DLD1 (cell line): ENCODE measurements at regions not wholly inside any gene's neighbourhood (a gene's known extent, or its start where the extent isn't known, plus 50 kb on each side); places are given as distances from the start of the nearest gene placed in this dataset.
"Not testable (repeated sequence)": the region's sequence is repeated elsewhere in the genome, so short reads cannot be mapped to it uniquely, and the experiment has no call there.

Source experiments
- in situ Hi-C: cut with HindIII; loops from 2 replicates; pipeline ENCODE4 v1.10.0; 2017; ENCODE audit warnings: low sequenced_read_pairs

DNA sequence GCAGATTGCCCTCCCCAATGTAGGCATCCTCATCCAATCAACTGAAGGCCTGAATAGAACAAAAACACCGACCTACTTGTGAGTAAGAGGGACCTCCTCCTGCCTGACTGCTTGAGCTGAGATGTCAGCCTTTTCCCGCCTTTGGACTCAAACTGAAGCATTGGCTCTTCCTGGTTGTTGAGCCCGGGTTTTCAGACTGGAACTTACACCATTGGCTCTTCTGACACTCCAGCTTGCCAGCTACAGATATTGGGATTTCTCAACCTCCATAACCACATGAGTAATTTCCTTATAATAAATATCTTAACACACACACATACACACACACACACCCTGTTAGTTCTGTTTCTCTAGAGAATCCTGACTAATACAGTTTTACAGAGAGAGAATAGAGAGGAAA, 173.4 kb upstream of the NTF3 start:
- in situ Hi-C loops = no loop called here

DNA sequence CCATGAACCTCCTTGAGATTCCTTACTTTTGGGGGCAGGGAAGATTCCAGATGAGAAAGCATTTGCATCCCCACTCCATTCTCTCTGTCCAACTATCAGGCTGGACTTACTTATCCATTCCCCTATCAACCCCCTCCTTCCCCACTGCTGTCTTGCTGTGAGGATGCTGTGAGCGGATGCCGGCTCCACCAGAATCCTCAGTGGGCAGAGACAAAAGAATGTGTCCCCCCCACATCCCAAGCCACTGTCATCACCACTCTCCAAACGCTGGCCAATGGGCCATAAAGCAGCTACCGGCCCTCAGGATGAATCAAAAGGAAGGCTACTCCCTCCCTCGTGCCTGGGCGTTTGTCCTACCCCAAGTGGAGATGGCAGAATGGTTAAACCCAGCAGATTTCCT, 173.0 kb upstream of the NTF3 start:
- in situ Hi-C loops = no loop called here

GRCh38 chr12:5259523-5259922, 172.4 kb upstream of the NTF3 start:
- in situ Hi-C loops = no loop called here

GRCh38 chr12:5260086-5260485, 171.8 kb upstream of the NTF3 start:
- in situ Hi-C loops = no loop called here

GRCh38 chr12:5260591-5261086, 171.3 kb upstream of the NTF3 start:
- in situ Hi-C loops = no loop called here

DNA sequence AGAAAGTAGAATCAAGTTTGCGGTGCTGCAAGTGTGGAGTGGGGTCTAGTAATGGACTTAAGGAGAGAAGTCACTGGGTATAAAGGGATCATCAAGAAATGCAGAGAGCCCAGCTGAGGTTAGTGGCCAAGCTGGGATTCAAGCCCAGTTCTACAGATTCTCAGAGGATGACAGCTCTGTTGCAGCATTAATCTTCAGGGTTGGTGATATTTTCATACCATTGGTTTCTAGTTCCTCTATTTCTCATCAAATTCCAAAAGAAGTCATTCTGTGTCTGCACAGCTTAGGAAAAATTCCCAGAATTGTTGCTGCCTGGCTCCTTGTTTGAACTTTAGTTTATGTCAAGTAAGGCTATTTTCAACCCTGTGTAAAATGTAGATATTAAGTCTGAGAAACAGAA, 169.5 kb upstream of the NTF3 start:
- in situ Hi-C loops = no loop called here

- in situ Hi-C loops = no loop called here
These were observed 169.0 kb upstream of the NTF3 start for GRCh38 chr12:5262885-5263284.

GRCh38 chr12:5264006-5264405, 167.9 kb upstream of the NTF3 start:
- in situ Hi-C loops = no loop called here

DNA sequence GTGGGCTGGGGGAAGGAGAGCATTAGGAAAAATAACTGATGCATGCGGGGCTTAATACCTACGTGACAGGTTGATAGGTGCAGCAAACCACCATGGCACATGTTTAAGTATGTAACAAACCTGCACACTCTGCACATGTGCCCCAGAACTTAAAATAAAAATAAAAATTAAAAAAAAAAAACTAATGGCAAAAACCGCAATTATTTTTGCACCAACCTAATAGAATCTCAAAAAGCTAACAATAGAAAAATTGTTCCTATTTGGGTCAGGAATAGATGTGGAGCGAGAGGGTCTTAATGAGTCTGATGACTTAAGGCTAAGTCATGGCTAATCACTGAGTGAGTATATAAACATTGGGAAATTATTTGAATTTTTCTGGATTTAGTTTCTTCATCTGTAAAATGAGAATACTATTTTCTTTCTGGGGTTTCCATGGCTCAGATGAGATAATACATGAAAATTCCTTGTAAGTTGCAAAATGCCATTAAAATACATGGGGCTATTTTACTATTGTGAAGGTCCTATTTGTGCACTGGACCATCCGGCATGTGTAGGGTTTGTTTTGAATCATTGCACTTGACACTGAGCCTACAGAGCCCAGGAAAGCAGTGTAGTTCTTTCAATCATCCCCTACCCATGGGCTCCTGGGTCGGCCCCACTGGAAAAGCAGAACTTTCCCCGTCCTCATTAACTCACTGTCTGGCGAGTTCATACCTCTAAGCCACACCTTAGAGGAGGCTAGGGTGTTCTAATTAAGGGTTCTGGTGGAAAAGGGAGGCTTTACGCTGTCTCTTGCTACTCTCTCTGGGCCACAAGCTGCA, 164.1 kb upstream of the NTF3 start:
- in situ Hi-C loops = no loop called here

DNA sequence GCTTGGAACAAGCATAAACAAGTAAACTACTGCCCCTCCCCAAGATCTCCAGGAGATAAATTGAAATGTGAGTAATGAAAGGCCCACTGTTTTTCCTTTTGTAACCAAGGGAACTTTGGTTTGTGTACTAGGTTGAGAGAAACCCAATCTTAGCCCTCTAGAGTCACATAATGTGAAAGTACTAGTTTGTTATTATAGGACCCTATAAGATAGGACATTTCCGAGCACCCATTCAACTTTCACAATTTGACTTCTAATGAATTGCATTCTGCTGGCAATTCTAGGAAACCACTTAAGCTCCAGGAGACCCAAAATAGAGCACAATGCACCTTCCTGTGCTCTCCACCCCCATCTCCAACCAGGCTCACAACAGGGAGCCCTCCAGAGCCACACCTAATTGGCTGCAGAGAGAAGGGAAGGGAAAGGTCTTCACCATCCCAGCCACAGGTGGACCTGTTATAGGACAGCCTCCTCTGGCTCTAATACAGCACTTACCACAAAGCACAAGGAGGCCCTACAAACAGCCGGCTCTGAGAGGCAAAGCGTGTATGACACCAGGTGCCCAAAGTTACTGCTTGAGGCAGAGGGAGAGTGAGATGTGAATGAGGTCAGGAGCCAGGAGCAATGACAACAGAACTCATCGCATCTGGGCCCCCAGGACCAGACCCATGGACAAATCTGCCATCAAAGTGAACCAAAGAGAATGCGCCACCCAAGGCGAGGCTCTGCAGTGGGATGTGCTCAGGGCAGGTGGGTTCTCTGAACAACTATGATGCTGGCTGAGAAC, 163.3 kb upstream of the NTF3 start:
- in situ Hi-C loops = no loop called here

- in situ Hi-C loops = no loop called here
These were observed 162.1 kb upstream of the NTF3 start for GRCh38 chr12:5269846-5270245.

DNA sequence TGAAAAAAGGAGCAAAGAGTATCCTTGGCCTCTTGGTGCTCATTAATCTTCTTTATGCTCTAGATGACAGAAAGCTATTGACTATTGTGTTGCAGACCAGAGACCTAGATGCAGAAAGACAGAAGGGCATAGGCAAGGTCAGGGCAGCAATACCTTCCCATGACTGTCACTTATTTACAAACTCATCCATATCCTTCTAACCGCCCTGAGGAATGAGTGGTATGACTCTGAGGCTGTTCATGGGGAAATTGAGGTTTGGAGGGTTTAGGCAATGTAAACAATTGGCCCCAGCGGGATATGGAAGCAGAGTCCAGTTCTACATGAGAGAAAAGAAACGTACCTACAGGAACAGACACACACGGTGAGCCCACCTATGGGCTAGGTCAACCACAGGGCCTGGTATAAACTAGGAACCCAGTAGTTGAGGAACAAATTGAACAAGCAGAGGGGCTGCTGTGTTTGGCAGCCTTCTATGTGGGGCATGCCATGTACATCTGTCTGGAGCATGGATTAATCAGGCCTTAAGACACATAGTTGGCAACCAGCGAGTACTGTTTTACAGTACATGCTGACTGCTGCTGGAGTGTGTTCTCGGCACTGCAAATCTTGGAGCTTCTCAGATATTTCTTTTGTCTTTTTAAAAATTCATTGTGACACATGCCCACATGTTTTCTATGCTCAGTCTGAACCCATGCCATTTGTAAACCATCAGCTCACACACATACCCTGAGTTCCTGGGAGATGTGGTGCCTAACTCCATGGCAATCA, 159.7 kb upstream of the NTF3 start:
- in situ Hi-C loops = no loop called here

DNA sequence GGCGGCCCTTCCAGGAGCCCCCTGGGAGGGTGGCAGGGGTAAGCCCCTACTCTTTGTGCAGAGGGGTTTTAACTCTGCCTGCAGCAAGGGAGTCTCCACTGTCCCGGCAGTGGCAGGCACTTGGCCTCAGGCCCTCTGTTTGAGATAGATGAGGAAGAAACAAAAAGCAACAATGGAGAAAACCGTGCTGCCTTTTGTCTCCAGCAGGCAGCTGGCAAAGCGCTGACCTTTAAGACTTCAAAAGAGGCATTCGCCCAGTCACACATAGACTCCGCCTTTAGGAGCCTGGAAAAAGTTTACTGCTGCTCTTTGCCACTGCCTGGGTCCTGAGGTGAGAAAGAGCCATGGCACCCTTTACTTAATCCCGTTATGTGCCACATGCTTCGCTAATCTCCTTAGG, 158.2 kb upstream of the NTF3 start:
- in situ Hi-C loops = no loop called here

DNA sequence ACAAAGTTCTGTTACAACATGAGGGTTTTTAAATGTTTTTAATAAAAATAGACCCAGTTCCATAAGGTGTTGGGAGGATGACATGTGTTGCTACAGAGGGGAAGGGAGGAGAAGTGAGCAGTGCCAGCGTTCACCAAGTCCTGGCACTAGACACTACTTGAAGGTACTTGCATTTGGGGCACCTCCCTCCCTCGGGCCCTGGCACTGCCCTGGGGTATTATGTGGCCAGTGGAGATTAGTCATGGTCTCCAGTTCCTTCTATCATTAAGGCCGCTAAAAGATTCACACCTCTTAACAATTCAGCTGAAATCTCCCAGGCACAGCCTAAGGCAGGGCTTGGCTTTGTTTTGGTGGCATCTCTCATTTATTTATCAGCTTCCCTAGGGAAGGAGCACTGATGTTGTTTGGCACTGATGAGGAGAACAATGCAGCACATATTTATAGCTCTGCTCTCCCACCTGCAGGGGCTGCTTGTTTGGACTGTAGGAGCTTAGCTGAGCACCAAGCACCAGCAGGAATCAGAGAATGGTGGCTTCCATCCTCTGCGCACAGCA, 155.5 kb upstream of the NTF3 start:
- in situ Hi-C loops = no loop called here

DNA sequence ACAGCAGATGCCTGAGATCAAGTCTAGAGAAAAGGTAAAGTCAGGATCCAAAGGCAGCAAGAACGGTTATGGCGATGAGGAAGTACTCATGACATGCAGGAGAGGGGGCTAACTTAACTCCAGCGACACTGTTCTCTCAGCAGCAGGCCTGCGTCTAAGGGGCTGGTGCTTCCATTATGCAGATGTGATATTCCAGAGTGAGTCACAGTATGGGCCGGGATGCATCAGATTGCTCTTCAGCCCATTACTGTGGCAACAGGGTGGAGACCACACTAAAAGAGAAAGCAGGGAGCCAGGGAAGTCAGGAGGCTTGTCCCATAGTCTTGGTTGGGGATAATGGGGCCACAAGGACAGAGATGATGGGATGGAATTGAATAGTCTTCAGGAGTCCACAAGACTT, 151.8 kb upstream of the NTF3 start:
- in situ Hi-C loops = no loop called here

- in situ Hi-C loops = not testable (repeated sequence)
These were observed 141.5 kb upstream of the NTF3 start for GRCh38 chr12:5290368-5290767.

DNA sequence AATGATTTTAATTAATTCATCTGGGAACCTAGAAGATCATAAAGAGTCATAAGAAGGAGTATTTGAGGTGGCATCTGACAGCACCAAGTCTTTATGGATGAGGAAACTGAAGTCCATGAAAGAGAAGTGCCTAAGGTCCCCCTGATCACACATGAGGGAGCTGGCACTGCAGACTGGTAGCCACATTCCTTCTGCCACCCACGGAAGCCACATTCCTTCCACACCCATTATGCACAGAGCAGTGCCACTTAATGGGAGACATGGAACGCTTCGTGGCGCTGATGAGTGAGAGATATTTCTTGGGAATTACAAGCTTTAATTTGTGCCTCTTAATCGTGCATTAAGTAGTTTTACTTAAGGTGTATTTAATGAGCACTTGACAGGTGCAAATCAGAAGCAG, 139.3 kb upstream of the NTF3 start:
- in situ Hi-C loops = no loop called here

DNA sequence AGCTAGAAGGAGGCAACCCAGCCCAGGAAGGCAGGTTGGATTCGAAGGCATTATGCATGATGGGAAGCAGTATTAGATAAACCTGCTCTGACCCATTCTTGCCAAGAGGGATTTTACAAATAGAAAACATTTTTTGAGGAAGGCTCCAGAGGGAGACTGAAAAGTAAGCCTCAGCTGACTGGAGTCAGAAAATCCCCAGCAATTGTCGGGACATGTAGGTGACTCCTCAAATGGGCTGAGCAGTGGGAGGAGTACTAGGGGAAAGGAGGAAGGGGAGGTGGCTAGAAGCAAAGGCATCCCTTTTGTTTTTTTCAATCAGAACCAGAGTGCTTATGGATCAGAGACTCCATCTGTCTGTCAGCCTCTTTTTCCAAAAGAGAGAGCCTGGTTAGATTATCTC, 138.1 kb upstream of the NTF3 start:
- in situ Hi-C loops = no loop called here

GRCh38 chr12:5294274-5295070, 137.4 kb upstream of the NTF3 start:
- in situ Hi-C loops = no loop called here

- in situ Hi-C loops = no loop called here
These were observed 136.8 kb upstream of the NTF3 start for GRCh38 chr12:5295151-5295550.
